H9 (cell line): ENCODE measurements at regions not wholly inside any gene's neighbourhood (a gene's known extent, or its start where the extent isn't known, plus 50 kb on each side); places are given as distances from the start of the nearest gene placed in this dataset.
A peak's percentile ranks its signal among the peaks of the same experiment; 100 is the strongest.

ENCODE experiments used
- DNase-seq: peaks from one replicate; pipeline ENCODE4 v3.0.0-alpha.2; 2017
- H2AFZ ChIP-seq: one replicate; pipeline ENCODE4 v1.6.1; 2013; ENCODE audit warnings: mild to moderate bottlenecking, low read length, control low read depth, moderate library complexity
- H2AK5ac ChIP-seq: 2 replicates; pipeline ENCODE4 v1.6.1; 2013; ENCODE audit warnings: low read length, control low read depth, mixed read lengths; ENCODE audit not compliant: insufficient read length
- H2BK120ac ChIP-seq: one replicate; pipeline ENCODE4 v1.6.1; 2013; ENCODE audit warnings: low read depth, mild to moderate bottlenecking, low read length, control low read depth, inconsistent platforms; ENCODE audit not compliant: poor library complexity, severe bottlenecking
- H2BK12ac ChIP-seq: 2 replicates; pipeline ENCODE4 v1.6.1; 2013; ENCODE audit warnings: low read length, control low read depth, mixed read lengths, low read depth; ENCODE audit not compliant: insufficient read length
- H2BK15ac ChIP-seq: 2 replicates; pipeline ENCODE4 v1.6.1; 2013; ENCODE audit warnings: low read depth, low read length, control low read depth
- H2BK20ac ChIP-seq: one replicate; pipeline ENCODE4 v1.6.1; 2013; ENCODE audit warnings: low read depth, mild to moderate bottlenecking, low read length, control low read depth, inconsistent platforms; ENCODE audit not compliant: poor library complexity, severe bottlenecking
- H2BK5ac ChIP-seq: 2 replicates; pipeline ENCODE4 v1.6.1; 2013; ENCODE audit warnings: low read length, control low read depth, mixed read lengths; ENCODE audit not compliant: insufficient read length
- H3K14ac ChIP-seq: 2 replicates; pipeline ENCODE4 v1.6.1; 2013; ENCODE audit warnings: low read length, control low read depth; ENCODE audit not compliant: insufficient read depth
- H3K18ac ChIP-seq: 2 replicates; pipeline ENCODE4 v1.6.1; 2013; ENCODE audit warnings: low read depth, mild to moderate bottlenecking, mixed read lengths, low read length, control low read depth; ENCODE audit not compliant: insufficient read length
- H3K23ac ChIP-seq: 2 replicates; pipeline ENCODE4 v1.6.1; 2013; ENCODE audit warnings: low read length, control low read depth, mixed read lengths, low read depth; ENCODE audit not compliant: insufficient read length
- H3K23me2 ChIP-seq: 2 replicates; pipeline ENCODE4 v1.6.1; 2013; ENCODE audit warnings: low read depth, mild to moderate bottlenecking, mixed read lengths, low read length, control low read depth; ENCODE audit not compliant: insufficient read length, poor library complexity, severe bottlenecking
- H3K27ac ChIP-seq: 2 replicates; pipeline ENCODE4 v1.5.1; 2013; ENCODE audit warnings: low read length, control low read depth, mixed read lengths, low read depth; ENCODE audit not compliant: insufficient read length
- H3K27me3 ChIP-seq: 2 replicates; pipeline ENCODE4 v1.6.1; 2013; ENCODE audit warnings: low read length, control low read depth, inconsistent platforms; ENCODE audit not compliant: insufficient read depth
- H3K4ac ChIP-seq: 2 replicates; pipeline ENCODE4 v1.6.1; 2013; ENCODE audit warnings: low read depth, mild to moderate bottlenecking, control low read depth, inconsistent platforms, low read length, moderate library complexity
- H3K4me1 ChIP-seq: 2 replicates; pipeline ENCODE4 v1.6.1; 2013; ENCODE audit warnings: low read length, control low read depth, inconsistent platforms; ENCODE audit not compliant: insufficient read depth
- H3K4me2 ChIP-seq: 2 replicates; pipeline ENCODE4 v1.6.1; 2013; ENCODE audit warnings: low read length, control low read depth, mixed read lengths; ENCODE audit not compliant: insufficient read length, insufficient read depth
- H3K56ac ChIP-seq: 2 replicates; pipeline ENCODE4 v1.6.1; 2013; ENCODE audit warnings: low read depth, mild to moderate bottlenecking, mixed read lengths, low read length, control low read depth; ENCODE audit not compliant: insufficient read length
- H3K79me1 ChIP-seq: 2 replicates; pipeline ENCODE4 v1.6.1; 2013; ENCODE audit warnings: low read depth, mild to moderate bottlenecking, moderate library complexity, low read length, control low read depth, inconsistent platforms; ENCODE audit not compliant: insufficient read depth, poor library complexity, severe bottlenecking
- H3K79me2 ChIP-seq: 2 replicates; pipeline ENCODE4 v1.6.1; 2013; ENCODE audit warnings: low read length, control low read depth, inconsistent platforms; ENCODE audit not compliant: insufficient read depth
- H3K9ac ChIP-seq: 2 replicates; pipeline ENCODE4 v1.6.1; 2013; ENCODE audit warnings: low read length, control low read depth, mixed read lengths; ENCODE audit not compliant: insufficient read length; ENCODE audit errors: extremely low read depth
- H3K9me3 ChIP-seq: one replicate; pipeline ENCODE4 v1.6.1; 2013; ENCODE audit warnings: low read depth, low read length, inconsistent platforms; ENCODE audit not compliant: control insufficient read depth
- H3T11ph ChIP-seq: one replicate; pipeline ENCODE4 v1.6.1; 2013; ENCODE audit warnings: mild to moderate bottlenecking, low read length, control low read depth, inconsistent platforms
- H4K20me1 ChIP-seq: one replicate; pipeline ENCODE4 v1.6.1; 2013; ENCODE audit not compliant: control insufficient read depth, insufficient read length, insufficient read depth
- H4K5ac ChIP-seq: 2 replicates; pipeline ENCODE4 v1.6.1; 2013; ENCODE audit warnings: low read depth, mild to moderate bottlenecking, mixed read lengths, low read length, control low read depth; ENCODE audit not compliant: insufficient read length
- H4K8ac ChIP-seq: replicated peaks from 2 replicates; pipeline ENCODE4 v1.6.1; 2013; ENCODE audit warnings: low read length, control low read depth, mixed read lengths, low read depth; ENCODE audit not compliant: insufficient read length
- H4K91ac ChIP-seq: 2 replicates; pipeline ENCODE4 v1.6.1; 2013; ENCODE audit warnings: low read depth, mild to moderate bottlenecking, moderate library complexity, mixed read lengths, low read length, control low read depth; ENCODE audit not compliant: insufficient read length
- H3K27ac Mint-ChIP-seq, 3 experiments: 2 replicates in 2 of 3; 3 replicates in 1 of 3; pipeline ENCODE4 v1.8.0; 2020 to 2021; ENCODE audit warnings: mixed read lengths in 3 of 3, mild to moderate bottlenecking in 1 of 3, moderate library complexity in 1 of 3
- H3K27me3 Mint-ChIP-seq: 2 replicates; pipeline ENCODE4 v1.8.0; 2021; ENCODE audit warnings: low read depth, mild to moderate bottlenecking, moderate library complexity, mixed read lengths
- H3K36me3 Mint-ChIP-seq, 3 experiments: 2 replicates in 2 of 3; 3 replicates in 1 of 3; pipeline ENCODE4 v1.8.0; 2020 to 2021; ENCODE audit warnings: low read depth in 3 of 3, mixed read lengths in 3 of 3; ENCODE audit not compliant: insufficient read depth in 1 of 3
- H3K4me1 Mint-ChIP-seq, 2 experiments: 2 replicates each; pipeline ENCODE4 v1.8.0; 2020; ENCODE audit warnings: mixed read lengths in 2 of 2
- H3K4me3 Mint-ChIP-seq, 2 experiments: 2 replicates in 1 of 2; 3 replicates in 1 of 2; pipeline ENCODE4 v1.8.0; 2020 to 2021; ENCODE audit warnings: mild to moderate bottlenecking in 2 of 2, mixed read lengths in 2 of 2, moderate library complexity in 1 of 2
- H3K9me3 Mint-ChIP-seq, 2 experiments: 2 replicates in 1 of 2; 3 replicates in 1 of 2; pipeline ENCODE4 v1.8.0; 2020; ENCODE audit warnings: mild to moderate bottlenecking in 2 of 2, mixed read lengths in 2 of 2, moderate library complexity in 1 of 2
- CTCF ChIP-seq: fragments of 200-600 bp; sonication (generic); conservative IDR thresholded peaks from 3 replicates; pipeline ENCODE4 v1.8.0; 2021; ENCODE audit warnings: antibody characterized with exemption, mild to moderate bottlenecking
- WGBS: extraction: QIAGEN DNeasy Blood & Tissue Kit; methylation state at CpG from one replicate; pipeline ENCODE4 v1.1.7; 2013; ENCODE audit warnings: missing lambda C conversion rate, low lambda C conversion rate, mixed read lengths; ENCODE audit not compliant: insufficient read length; ENCODE audit errors: extremely low coverage; 5-methylcytosine and 5-hydroxymethylcytosine counted together

DNA sequence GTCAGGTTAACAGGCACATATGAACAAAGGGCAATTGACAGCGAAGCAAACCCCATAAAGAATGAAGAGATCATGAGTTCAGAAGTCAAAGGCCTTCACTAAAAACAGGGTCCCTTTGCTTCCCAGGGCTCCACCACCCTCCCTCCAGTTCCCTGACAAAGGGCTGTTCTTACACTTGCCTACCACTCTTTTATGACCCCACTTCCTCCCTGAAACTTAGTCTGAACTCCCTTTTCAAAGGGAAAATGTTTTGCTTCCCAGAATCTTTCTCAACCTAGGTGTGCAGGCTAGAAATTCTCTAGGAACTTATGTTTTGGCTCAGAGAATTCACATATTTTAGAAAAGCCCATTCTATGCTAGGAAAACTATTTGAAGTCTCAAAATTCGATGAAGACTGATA is 86.0 kb upstream of the ITGA4 start:
- Histone ChIP-seq H3K27me3 (no peaks in the 10 kb centered on the region), H4K91ac (no peak overlapping the region), H2BK20ac (no peak overlapping the region), H3K9me3 (no peaks in the 10 kb centered on the region), H3K56ac (no peak overlapping the region), H4K5ac (no peak overlapping the region), H3T11ph (no peak overlapping the region), H3K79me2 (no peaks in the 10 kb centered on the region), H2AFZ (no peak overlapping the region), H3K4me1 (no peaks in the 10 kb centered on the region), H4K8ac (no peak overlapping the region), H2BK5ac (no peak overlapping the region), H2BK120ac (no peak overlapping the region), H3K23me2 (no peaks in the 10 kb centered on the region), H3K4me2 (no peak overlapping the region), H2BK15ac (peak overlapping the region; percentile 41; the same call in 1 of the 2 replicates), H3K4ac (no peak overlapping the region), H3K23ac (no peak overlapping the region), H3K27ac (no peak overlapping the region), H3K9ac (no peak overlapping the region), H3K18ac (no peak overlapping the region), H2AK5ac (no peak overlapping the region), H4K20me1 (no peaks in the 10 kb centered on the region), H3K79me1 (no peaks in the 10 kb centered on the region), H2BK12ac (no peak overlapping the region), H3K14ac (no peak overlapping the region)
- H3K4me1 Mint-ChIP-seq = no peaks in the 10 kb centered on the region; a peak in 1 of 4 replicates
- H3K9me3 Mint-ChIP-seq = no peaks in the 10 kb centered on the region
- DNase-seq = no peak
- TF ChIP-seq CTCF = no peak
- no peak overlapping the region for H3K4me3 Mint-ChIP-seq
- H3K27ac Mint-ChIP-seq = no peak overlapping the region; a peak in 1 of 7 replicates
- no peaks in the 10 kb centered on the region for H3K36me3 Mint-ChIP-seq
- no CpG with 5 or more reads among the region's 2 CpGs for WGBS
- H3K27me3 Mint-ChIP-seq = no peaks in the 10 kb centered on the region
